ENCODE measurements at regions not wholly inside any gene's neighbourhood (a gene's known extent, or its start where the extent isn't known, plus 50 kb on each side); places are given as distances from the start of the nearest gene placed in this dataset.

DNA sequence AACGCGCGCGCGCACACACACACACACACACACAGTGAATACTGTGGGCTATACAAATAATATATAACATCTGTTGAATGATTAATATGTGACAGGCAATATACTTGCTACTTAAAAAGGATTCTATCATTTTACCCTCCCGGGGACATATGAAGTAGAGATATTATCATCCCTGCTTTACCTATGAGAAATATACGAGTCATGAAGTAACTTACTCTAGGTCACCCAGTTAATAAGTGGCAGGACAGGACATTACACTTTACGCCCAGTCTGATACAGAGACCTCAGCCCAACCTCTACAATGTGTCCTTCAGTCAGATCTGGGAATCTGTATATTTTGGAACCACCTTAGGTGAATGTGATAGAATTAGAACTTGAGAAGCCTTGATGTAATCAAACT lies 55.4 kb downstream of the CCDC54 start:
- peak; percentile 6; the same call in 1 of the 3 replicates for ATAC-seq
- TF ChIP-seq ZNF70 (CRISPR knock-in tag; IDR thresholded peaks at IDR 0.05) (no peak), GLIS3 (CRISPR knock-in tag; IDR thresholded peaks at IDR 0.05) (no peak), ESRRG (CRISPR knock-in tag; IDR thresholded peaks at IDR 0.05) (no peak), RARB (CRISPR knock-in tag; IDR thresholded peaks at IDR 0.05) (no peak), PPARA (CRISPR knock-in tag; IDR thresholded peaks at IDR 0.05; ENCODE audit: borderline replicate concordance) (no peak)
- TF ChIP-seq, protein P1, sequence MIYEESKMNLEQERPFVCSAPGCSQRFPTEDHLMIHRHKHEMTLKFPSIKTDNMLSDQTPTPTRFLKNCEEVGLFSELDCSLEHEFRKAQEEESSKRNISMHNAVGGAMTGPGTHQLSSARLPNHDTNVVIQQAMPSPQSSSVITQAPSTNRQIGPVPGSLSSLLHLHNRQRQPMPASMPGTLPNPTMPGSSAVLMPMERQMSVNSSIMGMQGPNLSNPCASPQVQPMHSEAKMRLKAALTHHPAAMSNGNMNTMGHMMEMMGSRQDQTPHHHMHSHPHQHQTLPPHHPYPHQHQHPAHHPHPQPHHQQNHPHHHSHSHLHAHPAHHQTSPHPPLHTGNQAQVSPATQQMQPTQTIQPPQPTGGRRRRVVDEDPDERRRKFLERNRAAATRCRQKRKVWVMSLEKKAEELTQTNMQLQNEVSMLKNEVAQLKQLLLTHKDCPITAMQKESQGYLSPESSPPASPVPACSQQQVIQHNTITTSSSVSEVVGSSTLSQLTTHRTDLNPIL (CRISPR knock-in tag; IDR thresholded peaks at IDR 0.05; ENCODE audit: low read depth): no peak
- TF ChIP-seq, protein P2, sequence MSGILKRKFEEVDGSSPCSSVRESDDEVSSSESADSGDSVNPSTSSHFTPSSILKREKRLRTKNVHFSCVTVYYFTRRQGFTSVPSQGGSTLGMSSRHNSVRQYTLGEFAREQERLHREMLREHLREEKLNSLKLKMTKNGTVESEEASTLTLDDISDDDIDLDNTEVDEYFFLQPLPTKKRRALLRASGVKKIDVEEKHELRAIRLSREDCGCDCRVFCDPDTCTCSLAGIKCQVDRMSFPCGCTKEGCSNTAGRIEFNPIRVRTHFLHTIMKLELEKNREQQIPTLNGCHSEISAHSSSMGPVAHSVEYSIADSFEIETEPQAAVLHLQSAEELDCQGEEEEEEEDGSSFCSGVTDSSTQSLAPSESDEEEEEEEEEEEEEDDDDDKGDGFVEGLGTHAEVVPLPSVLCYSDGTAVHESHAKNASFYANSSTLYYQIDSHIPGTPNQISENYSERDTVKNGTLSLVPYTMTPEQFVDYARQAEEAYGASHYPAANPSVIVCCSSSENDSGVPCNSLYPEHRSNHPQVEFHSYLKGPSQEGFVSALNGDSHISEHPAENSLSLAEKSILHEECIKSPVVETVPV (CRISPR knock-in tag; IDR thresholded peaks at IDR 0.05): no peak

DNA sequence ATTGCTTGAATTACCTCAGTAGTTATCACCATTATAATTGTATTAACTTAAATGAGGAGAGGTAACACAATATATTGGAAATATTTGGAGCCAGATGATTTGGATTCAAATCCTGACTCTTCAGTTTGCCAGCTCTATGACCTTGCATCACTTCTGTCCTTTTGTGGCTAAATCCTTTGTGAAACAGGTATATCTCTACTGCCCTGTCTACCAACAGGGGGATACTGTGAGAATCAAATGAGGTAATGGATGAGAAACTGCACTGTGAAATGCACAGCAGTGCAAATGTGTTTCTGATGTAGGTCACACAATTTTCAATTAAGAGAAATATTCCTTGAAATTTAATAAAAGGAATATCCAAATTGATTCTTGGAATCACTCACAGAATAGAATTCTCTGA lies 58.8 kb downstream of the CCDC54 start:
- TF ChIP-seq SNAI2 (CRISPR knock-in tag; IDR thresholded peaks at IDR 0.05) (no peak), ZNF565 (CRISPR knock-in tag; conservative IDR thresholded peaks at IDR 0.05; ENCODE audit: low read depth) (no peak), TOX (CRISPR knock-in tag; IDR thresholded peaks at IDR 0.05; ENCODE audit: borderline replicate concordance) (no peak), PPARA (CRISPR knock-in tag; IDR thresholded peaks at IDR 0.05; ENCODE audit: borderline replicate concordance) (no peak), ZFP3 (CRISPR knock-in tag; IDR thresholded peaks at IDR 0.05) (no peak), ZNF70 (CRISPR knock-in tag; IDR thresholded peaks at IDR 0.05) (no peak), CSDC2 (CRISPR knock-in tag; IDR thresholded peaks at IDR 0.05) (no peak), ZNF8 (CRISPR knock-in tag; IDR thresholded peaks at IDR 0.05) (no peak), ZC3H10 (CRISPR knock-in tag; IDR thresholded peaks at IDR 0.05) (no peak)
- TF ChIP-seq, protein P3, sequence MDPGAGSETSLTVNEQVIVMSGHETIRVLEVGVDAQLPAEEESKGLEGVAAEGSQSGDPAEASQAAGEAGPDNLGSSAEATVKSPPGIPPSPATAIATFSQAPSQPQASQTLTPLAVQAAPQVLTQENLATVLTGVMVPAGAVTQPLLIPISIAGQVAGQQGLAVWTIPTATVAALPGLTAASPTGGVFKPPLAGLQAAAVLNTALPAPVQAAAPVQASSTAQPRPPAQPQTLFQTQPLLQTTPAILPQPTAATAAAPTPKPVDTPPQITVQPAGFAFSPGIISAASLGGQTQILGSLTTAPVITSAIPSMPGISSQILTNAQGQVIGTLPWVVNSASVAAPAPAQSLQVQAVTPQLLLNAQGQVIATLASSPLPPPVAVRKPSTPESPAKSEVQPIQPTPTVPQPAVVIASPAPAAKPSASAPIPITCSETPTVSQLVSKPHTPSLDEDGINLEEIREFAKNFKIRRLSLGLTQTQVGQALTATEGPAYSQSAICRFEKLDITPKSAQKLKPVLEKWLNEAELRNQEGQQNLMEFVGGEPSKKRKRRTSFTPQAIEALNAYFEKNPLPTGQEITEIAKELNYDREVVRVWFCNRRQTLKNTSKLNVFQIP (CRISPR knock-in tag; IDR thresholded peaks at IDR 0.05; ENCODE audit: borderline replicate concordance, low read depth): no peak
- TF ChIP-seq, protein P2 (CRISPR knock-in tag; IDR thresholded peaks at IDR 0.05): no peak
- no peak for ATAC-seq

DNA sequence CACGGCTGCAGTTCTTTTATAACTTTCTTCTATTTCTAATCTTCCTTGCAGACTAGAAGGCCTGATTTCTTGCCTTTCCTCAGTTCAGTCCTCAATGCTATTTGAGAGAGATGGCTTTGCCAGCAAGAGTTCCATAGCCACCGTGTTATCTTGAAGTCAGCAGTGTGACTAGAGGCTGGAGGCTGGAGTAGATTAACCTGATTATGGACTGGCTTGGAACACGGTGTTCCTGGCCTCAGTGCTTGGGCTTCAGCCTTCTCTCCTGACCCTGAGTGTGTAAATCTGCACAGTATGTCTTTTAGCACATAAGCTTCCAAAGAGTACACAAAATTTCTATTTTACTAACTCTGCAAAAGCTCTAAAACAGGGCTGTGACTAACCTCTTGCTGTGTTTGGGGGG lies 61.4 kb downstream of the CCDC54 start:
- ATAC-seq: no peak
- TF ChIP-seq ZFP30 (CRISPR knock-in tag; IDR thresholded peaks at IDR 0.05) (no peak), ARNTL (CRISPR knock-in tag; IDR thresholded peaks at IDR 0.05; ENCODE audit: borderline replicate concordance, low read depth) (no peak), SNAI2 (CRISPR knock-in tag; IDR thresholded peaks at IDR 0.05) (no peak), PPARA (CRISPR knock-in tag; IDR thresholded peaks at IDR 0.05; ENCODE audit: borderline replicate concordance) (no peak), ZNF8 (CRISPR knock-in tag; IDR thresholded peaks at IDR 0.05) (no peak), ISL1 (CRISPR knock-in tag; IDR thresholded peaks at IDR 0.05) (no peak), GLIS3 (CRISPR knock-in tag; IDR thresholded peaks at IDR 0.05) (no peak)
- TF ChIP-seq, protein P2 (CRISPR knock-in tag; IDR thresholded peaks at IDR 0.05): no peak

DNA sequence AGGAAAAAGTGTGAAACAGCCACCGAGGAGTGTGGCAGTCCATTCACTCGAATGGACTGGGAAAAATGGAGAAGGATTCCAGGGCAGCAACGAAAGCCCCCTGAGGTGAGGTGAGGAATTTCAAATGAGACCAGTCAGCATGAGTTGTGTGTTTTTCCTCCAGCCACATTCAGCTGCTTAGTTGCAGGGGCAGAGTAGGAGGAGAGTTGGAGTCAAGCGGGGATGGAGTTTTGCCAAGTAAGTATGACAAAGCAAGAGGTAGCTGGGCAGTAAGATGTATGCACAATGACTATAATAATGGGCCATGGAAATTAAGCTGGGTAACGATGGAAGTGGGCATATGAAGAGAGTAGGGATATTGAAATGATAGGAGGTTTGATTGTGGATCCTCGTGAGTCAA lies 64.4 kb downstream of the CCDC54 start:
- no peak for ATAC-seq
- 0 out of 2 replicates have a peak, but pooled peaks have one; percentile 45 for TF ChIP-seq ZNF70 (CRISPR knock-in tag; IDR thresholded peaks at IDR 0.05)
- TF ChIP-seq, protein P3 (CRISPR knock-in tag; IDR thresholded peaks at IDR 0.05; ENCODE audit: borderline replicate concordance, low read depth): no peak

Measured in SK-N-SH treated with all-trans-retinoic acid at 6 μM for 48 hours (cell line).